ENCODE measurements at regions not wholly inside any gene's neighbourhood (a gene's known extent, or its start where the extent isn't known, plus 50 kb on each side); places are given as distances from the start of the nearest gene placed in this dataset.
"Not testable (repeated sequence)": the region's sequence is repeated elsewhere in the genome, so short reads cannot be mapped to it uniquely, and the experiment has no call there.

- DNase-seq, result no peak
Measured at GRCh38 chr7:68587599-68587998, 1010.7 kb upstream of the AUTS2 start.

GRCh38 chr7:68601826-68602225 lies 996.4 kb upstream of the AUTS2 start:
- no peak for DNase-seq

DNA sequence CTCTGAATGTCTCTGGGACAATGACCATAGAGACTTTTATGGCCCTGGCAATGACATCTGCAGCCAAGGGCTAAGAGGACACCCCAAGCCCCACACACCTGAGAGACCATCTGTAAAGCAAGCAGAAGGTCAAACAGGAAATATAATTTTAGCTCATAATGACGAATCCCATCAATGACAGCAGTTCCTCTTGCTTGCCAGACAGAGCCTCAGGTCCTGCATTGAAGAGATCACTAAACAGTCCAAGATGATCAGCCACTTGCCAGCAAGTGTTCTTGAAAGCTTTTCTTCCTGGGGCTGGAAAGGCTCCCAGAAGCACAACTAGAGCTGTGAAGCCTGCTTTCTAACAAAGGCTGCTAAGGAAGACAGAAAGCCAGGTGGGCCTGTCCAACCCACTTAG lies 993.7 kb upstream of the AUTS2 start:
- DNase-seq, result no peak

DNA sequence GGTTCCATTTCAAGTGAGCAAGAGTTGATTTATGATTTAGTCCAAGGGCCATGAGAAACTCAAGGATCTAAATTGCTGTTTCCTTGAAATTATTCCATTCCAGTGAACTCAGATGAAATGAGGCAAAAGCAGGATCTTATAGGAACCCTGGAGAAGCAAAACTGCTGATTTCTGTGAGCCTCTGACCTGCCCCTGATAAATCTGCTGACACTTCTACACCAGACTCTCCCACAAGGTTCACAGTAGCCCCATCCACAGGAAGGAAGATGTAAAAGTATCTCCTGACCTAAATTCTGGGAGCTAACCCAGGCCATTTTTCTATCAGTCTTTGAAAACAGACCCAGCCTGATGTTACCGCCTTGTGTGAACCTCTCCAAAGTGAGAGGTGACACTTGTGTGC lies 987.6 kb upstream of the AUTS2 start:
- no peak for DNase-seq

DNA sequence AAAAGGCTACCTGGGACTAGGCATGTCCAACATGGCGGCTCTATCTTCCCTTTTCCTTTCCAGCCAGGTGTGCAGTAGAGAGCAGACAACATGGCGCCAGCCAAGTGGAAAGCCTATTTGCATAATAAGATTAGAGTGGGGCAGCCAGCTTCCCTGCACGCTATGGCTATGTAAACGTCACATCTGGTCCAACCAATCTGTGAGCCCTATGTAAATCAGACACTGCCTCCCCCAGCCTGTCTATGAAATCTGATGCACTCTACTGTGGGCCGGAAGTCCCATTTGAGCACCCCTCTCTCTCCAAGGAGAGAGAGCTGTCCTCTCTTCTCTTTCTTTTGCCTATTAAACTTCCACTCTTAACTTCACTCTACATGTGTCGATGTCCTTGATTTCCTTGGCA lies 984.9 kb upstream of the AUTS2 start:
- DNase-seq, result no peak

- no peak for DNase-seq
Measured at GRCh38 chr7:68613897-68614296, 984.4 kb upstream of the AUTS2 start.

DNA sequence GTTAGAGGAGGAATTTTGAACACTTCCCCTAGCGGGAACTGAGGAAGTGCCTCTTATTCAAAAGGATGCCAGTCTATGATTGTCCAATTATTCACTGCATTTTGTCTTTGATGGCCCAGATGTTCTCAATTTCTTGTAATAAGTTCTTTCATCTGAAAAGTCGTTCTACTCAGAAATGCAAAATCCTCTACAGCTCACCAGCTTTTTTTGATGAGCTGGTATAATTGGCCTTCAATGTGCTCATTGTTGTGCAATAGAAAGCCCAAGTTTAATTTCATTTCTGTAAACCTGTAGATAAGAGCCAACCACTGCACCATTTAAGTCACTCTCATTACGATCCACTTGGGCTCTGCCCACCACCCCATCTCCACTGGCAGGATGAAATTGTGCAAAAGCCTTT lies 978.7 kb upstream of the AUTS2 start:
- DNase-seq, result no peak

DNA sequence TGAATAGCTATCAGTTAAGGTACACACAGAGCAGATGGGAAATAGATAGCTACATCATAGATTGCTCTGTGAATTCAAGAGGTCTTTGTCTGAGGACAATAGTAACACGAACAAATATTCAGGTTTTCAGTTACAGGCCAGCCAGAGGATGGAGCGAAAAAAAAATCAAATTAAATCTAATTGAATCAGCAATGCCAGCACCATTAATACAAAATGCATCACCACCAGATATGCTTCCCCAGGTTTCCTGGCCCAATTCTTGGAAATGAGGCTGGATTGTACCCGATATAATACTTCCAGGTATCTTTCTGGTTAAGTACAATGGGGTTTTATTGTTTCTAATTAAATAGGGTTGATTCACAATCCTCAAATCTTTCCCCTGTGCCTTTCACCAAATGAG lies 975.8 kb upstream of the AUTS2 start:
- no peak for DNase-seq

GRCh38 chr7:68623030-68623429 lies 975.2 kb upstream of the AUTS2 start:
- no peak for DNase-seq

DNA sequence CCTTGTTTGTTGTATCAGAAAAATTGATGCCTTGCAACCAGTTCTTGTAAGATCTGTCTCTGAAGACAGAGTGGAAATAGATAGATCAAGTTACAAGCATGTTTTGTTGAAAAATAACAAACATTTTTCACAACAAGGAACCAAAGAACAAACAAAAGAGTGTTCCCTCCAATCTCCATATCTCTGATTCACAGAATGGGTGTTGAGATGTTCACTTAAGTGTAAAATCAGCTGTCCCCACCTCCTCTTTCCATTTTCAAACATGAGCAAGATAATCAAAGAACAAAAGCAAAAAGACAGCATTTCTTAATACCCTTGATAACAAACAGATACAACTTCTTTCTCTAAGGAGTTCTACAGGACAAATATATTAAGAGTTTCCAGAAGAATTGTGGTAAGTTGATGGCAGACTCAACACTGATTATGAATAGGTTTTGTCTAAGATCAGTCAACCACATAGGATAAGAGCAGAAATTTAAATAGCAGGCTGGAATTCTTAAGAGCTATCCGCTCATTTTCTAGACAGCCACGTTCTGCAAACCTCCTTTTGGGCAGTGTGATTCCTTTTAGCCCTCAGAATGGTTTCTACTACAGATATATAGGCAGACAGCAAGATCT lies 970.9 kb upstream of the AUTS2 start:
- no peak for DNase-seq

DNA sequence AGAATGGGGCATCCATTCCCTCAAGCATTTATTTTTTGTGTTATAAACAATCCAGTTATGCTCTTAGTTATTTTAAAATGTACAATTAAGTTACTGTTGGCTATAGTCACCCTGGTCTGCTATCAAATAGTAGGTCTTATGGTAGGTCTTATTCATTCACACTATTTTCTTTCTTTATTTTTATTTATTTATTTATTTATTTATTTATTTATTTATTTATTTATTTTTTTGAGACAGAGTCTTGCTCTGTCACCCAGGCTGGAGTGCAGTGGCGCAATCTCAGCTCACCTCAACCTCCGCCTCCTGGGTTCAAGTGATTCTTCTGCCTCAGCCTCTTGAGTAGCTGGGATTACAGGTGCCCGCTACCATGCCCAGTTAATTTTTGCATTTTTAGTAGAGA lies 967.4 kb upstream of the AUTS2 start:
- DNase-seq, result not testable (repeated sequence)

- no peak for DNase-seq
Measured at GRCh38 chr7:68640103-68640502, 958.2 kb upstream of the AUTS2 start.

DNA sequence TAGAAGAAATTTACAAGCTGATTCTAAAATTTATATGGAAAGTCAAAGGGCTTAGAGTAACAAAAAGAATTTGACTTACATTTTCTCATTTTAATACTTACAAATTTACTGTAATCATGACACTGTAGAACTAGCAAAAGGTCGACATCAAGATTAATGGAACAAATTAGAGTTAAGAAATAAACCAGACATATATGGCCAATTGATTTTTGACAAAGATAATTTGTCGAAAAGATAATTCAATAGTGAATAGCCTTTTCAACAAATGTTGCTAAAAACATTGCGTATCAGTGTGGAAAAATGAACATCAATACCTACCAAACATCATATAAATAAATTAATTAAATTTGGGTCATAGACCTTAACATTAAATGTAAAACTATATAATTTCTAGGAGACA lies 955.5 kb upstream of the AUTS2 start:
- no peak for DNase-seq

DNA sequence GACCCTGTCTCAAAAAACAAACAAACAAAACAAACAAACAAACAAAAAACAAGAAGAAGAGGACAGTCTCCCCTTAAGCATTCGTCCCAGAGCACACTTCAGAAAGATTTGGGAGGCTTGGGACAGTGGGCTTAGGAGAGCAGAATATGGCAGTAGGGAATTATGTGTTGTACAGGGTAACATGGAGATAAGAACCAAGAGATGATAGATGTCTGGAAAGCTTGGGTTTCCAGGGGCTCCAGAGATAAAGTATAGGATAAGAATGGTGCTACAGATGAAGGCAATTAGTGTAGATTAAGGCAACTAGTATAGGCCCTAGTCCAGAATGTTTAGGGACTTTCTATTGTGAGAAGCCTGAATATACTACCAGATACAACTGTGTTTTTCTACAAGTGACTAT lies 934.9 kb upstream of the AUTS2 start:
- DNase-seq, result no peak

GRCh38 chr7:68671046-68671445 lies 927.2 kb upstream of the AUTS2 start:
- DNase-seq, result no peak

- no peak for DNase-seq
Measured at GRCh38 chr7:68671671-68672070, 926.6 kb upstream of the AUTS2 start.

- DNase-seq, result no peak
Measured at GRCh38 chr7:68674826-68675225, 923.4 kb upstream of the AUTS2 start.

DNA sequence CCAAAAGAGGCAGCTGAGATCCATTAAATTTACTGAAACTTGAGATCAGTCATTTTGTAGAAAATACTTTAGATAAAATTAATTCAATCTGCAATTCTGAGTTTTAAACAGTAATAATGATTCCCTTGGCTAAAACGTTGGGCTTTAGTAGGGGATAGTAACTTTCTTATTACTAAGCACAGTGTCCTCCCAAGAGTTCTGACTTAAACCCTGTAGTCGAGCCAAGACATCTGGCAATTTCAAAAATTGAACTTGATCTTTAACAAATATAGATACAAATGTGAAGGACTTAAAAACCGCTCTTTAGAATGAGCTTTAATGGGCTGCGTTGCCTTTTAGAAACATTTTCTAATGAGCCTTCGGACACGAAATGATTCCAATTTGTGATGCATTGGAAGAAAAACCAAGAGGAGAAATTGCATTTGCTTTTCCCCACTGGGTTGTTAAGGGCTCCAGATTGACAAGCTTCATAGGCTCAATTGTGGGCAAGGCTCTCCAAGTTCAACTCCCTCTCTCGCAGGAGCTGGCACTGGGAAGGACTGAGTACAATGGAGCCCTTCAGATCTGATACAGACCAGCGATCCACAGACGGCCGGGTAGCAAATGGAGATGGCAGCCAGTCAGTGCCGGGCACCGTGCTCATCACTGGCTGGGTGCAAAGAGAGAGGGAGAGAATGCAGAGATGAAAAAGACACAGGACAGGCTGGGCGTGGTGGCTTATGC lies 921.3 kb upstream of the AUTS2 start:
- no peak for DNase-seq

DNA sequence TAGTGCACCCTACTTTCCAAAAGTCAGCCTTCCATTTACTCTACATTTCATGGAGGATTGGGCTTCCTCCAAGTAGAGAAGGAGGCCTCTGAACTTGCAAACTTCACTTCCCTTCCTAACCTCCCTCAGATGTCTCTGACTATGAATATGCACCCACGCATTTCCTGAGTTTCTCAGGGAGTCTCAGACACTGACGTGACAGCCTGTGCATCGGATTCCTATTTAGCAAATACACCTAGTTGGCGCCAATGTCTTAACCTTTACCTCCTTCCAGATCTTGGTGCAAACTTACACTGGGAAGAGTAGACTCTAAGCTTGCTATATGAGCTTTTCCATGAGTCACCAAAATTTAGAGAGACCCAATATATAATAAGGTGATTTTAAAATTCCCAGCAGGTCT lies 920.1 kb upstream of the AUTS2 start:
- DNase-seq, result no peak

GRCh38 chr7:68679459-68680234 lies 918.6 kb upstream of the AUTS2 start:
- no peak for DNase-seq

DNA sequence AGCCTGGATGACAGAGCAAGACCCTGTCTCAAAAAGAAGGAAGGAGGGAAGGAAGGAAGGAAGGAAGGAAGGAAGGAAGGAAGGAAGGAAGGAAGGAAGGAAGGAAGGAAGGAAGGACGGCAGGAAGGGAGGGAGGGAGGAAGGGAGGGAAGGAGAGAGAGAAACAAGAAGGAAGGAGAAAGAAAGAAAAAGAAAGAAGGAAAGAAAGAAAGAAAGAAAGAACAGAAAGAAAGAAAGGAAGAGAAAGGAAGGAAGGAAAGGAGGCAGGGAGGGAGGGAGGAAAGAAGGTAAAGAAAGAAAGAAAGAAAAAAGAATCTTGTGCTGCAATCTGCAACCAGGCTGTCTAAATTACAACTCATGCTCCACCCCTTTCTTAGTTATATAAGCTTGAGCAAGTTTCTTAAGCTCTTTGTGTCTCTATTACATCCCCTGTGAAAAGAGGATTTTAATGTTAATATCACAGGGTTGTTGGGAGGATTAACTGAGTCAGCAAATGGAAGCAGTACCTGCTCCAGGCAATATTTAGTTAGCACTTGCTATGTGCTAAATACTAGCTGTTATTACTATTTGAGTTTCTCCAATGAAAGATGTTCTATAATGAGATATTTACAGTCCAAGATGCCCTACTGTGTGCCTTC lies 917.9 kb upstream of the AUTS2 start:
- no peak for DNase-seq

DNA sequence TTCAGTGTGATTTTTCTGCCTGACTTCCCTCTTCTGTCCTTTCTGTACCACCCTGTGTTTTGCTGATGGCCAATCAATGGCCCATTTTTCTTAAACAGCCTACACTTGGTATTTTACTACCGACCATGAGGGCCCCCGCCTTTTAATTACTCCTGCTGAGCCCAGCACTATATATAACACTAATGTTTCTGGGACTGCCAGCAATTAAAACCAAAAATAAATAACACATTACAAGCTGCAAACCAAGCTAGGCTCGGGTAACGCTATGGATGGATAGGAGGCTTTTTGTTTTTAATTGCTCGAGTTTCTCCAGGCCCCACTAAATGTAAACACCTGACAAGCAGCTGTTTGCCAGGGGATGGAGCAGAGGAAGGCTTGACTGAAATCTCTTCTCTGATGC lies 915.4 kb upstream of the AUTS2 start:
- DNase-seq, result no peak

GRCh38 chr7:68684246-68684839 lies 913.9 kb upstream of the AUTS2 start:
- DNase-seq, result no peak
